Lower lobe of right lung (tissue), 2 donors: ENCODE measurements at regions not wholly inside any gene's neighbourhood (a gene's known extent, or its start where the extent isn't known, plus 50 kb on each side); places are given as distances from the start of the nearest gene placed in this dataset.
A peak's percentile ranks its signal among the peaks of the same experiment; 100 is the strongest.

ENCODE experiments used
- ATAC-seq, 2 donors: fragments of 200-7000 bp; cut with Tn5 transposase; one replicate each; pipeline ENCODE4 v1.9.1; 2020 to 2022; ENCODE audit warnings: mild to moderate bottlenecking in 2 of 2, moderate library complexity in 2 of 2
- DNase-seq: peaks from one replicate; pipeline ENCODE4 v3.0.0-alpha.2; 2020
- H3K27ac ChIP-seq: fragments of 200-600 bp; one replicate; pipeline ENCODE4 v1.8.0; 2022
- H3K27me3 ChIP-seq: fragments of 200-600 bp; one replicate; pipeline ENCODE4 v1.8.0; 2022; ENCODE audit warnings: low read depth
- H3K36me3 ChIP-seq: fragments of 200-600 bp; one replicate; pipeline ENCODE4 v1.8.0; 2022; ENCODE audit warnings: mild to moderate bottlenecking
- H3K4me1 ChIP-seq: fragments of 200-600 bp; one replicate; pipeline ENCODE4 v1.8.0; 2022
- H3K4me3 ChIP-seq: fragments of 200-600 bp; one replicate; pipeline ENCODE4 v1.8.0; 2022; ENCODE audit warnings: mild to moderate bottlenecking
- H3K9me3 ChIP-seq: fragments of 200-600 bp; one replicate; pipeline ENCODE4 v1.8.0; 2022
- intact Hi-C: fragments of 100-400 bp; cut with DNase I; formaldehyde crosslinking; loops from one replicate; pipeline ENCODE4 v1.11.0; 2022
- microRNA-seq: library from miRNA; unstranded; fragments of <30 nt; microRNA quantifications from one replicate; pipeline ENCODE4 v1.2.0, GENCODE V29; 2020; ENCODE audit warnings: borderline number of aligned reads
- TF ChIP-seq, protein P1 (sequence below): fragments of 200-600 bp; IDR thresholded peaks from one replicate; pipeline ENCODE4 v1.8.0; 2022; ENCODE audit warnings: antibody characterized with exemption, mild to moderate bottlenecking
- donor health status: DM: no; HTN: yes; CAD: no; lungs with severe emphysema.

DNA sequence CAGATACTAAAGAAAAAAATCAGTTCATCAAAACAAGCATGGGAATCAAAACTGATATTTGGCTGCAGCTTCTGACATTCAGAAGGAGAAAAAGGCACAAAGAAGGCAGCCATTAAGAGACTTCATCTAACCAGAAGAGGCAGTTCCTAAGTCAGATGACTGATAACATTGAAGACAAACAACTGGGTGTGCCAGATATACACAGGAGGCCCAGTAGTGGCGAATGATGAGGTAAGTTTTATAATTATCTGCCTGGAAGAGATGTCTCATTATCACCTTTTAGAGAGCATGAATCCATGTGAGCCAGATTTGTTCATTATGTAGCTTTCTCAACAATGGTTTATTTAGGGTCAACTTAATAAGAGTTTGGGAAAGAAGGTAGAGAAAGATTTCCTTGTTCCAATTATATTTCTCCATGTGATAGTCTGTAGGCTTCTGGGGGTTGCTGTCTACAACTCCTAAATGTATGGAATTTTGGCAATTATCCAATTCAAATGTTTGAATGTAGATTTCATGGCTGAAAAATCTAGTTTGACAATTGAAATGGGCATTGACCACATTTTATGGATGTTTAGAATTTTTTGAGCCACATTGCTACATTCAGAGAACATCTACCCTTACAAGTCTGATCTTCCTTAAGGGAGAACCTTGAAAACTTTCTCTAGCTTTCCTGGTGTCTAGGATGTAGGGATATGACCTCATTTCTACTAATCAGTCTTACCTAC, 50.4 kb upstream of the RASGRF1 start:
- TF ChIP-seq, protein P1, sequence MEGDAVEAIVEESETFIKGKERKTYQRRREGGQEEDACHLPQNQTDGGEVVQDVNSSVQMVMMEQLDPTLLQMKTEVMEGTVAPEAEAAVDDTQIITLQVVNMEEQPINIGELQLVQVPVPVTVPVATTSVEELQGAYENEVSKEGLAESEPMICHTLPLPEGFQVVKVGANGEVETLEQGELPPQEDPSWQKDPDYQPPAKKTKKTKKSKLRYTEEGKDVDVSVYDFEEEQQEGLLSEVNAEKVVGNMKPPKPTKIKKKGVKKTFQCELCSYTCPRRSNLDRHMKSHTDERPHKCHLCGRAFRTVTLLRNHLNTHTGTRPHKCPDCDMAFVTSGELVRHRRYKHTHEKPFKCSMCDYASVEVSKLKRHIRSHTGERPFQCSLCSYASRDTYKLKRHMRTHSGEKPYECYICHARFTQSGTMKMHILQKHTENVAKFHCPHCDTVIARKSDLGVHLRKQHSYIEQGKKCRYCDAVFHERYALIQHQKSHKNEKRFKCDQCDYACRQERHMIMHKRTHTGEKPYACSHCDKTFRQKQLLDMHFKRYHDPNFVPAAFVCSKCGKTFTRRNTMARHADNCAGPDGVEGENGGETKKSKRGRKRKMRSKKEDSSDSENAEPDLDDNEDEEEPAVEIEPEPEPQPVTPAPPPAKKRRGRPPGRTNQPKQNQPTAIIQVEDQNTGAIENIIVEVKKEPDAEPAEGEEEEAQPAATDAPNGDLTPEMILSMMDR = no peak
- Histone ChIP-seq H3K9me3 (peaks cover 8% of the 10 kb centered on the region), H3K27ac (no peak overlapping the region), H3K4me1 (no peaks in the 10 kb centered on the region), H3K36me3 (no peaks in the 10 kb centered on the region), H3K4me3 (no peak overlapping the region), H3K27me3 (peaks cover 8% of the 10 kb centered on the region)
- intact Hi-C loops = no loop called here
- no peak for ATAC-seq
- DNase-seq = no peak

Small RNA genes in the stretch of these regions (microRNA-seq; reads per million reads assigned to microRNA genes)
- gene MIR184 = 114 reads per million, percentile 54 among the genes with 10 or more reads in this experiment
